ENCODE measurements at regions not wholly inside any gene's neighbourhood (a gene's known extent, or its start where the extent isn't known, plus 50 kb on each side); places are given as distances from the start of the nearest gene placed in this dataset.

DNA sequence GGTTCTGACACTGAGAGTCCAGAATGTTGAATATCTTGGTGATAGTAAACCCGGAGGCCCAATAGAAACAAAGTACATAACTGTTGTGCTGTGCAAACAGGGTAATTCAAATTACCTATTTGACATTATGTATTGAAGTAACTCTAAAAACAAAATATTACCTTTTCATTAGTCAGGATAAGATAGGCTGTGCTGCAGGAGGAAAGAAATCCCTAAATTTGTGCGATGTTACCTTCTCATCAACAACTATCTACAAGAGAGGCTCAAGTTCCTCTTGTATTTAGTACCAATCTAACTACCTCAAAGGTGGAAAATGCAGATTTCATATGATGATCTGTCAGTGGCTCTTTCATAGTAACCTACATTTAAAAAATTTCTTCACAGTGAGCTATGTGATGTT lies 367.2 kb downstream of the ZFHX3 start:
- no peak overlapping the region for H3K4me3 Mint-ChIP-seq
- H3K27me3 Mint-ChIP-seq (ENCODE audit: low read depth in 2 of 2) = no peaks in the 10 kb centered on the region
- H3K9me3 ChIP-seq (ENCODE audit: control insufficient read depth, insufficient read depth, low read length) = no peaks in the 10 kb centered on the region
- H3K27ac ChIP-seq (ENCODE audit: low read length) = no peak overlapping the region
- no peak overlapping the region for H3K27ac Mint-ChIP-seq
- intact Hi-C loops (cut with micrococcal nuclease) = no loop called here
- DNase-seq (no peak), ATAC-seq (no peak)
- no peaks in the 10 kb centered on the region for H3K4me1 Mint-ChIP-seq
- TF ChIP-seq, protein P1, sequence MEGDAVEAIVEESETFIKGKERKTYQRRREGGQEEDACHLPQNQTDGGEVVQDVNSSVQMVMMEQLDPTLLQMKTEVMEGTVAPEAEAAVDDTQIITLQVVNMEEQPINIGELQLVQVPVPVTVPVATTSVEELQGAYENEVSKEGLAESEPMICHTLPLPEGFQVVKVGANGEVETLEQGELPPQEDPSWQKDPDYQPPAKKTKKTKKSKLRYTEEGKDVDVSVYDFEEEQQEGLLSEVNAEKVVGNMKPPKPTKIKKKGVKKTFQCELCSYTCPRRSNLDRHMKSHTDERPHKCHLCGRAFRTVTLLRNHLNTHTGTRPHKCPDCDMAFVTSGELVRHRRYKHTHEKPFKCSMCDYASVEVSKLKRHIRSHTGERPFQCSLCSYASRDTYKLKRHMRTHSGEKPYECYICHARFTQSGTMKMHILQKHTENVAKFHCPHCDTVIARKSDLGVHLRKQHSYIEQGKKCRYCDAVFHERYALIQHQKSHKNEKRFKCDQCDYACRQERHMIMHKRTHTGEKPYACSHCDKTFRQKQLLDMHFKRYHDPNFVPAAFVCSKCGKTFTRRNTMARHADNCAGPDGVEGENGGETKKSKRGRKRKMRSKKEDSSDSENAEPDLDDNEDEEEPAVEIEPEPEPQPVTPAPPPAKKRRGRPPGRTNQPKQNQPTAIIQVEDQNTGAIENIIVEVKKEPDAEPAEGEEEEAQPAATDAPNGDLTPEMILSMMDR (IDR thresholded peaks at IDR 0.05) = no peak
- WGBS (ENCODE audit: insufficient coverage) = 100% methylated on average over 1 of the region's 2 CpGs
- H3K4me3 ChIP-seq (ENCODE audit: low read length) = no peak overlapping the region
- H3K27me3 ChIP-seq (ENCODE audit: control insufficient read depth, insufficient read depth, low read length) = no peaks in the 10 kb centered on the region
- no peaks in the 10 kb centered on the region for H3K36me3 Mint-ChIP-seq
- no peaks in the 10 kb centered on the region for H3K9me3 Mint-ChIP-seq
- H3K4me1 ChIP-seq (ENCODE audit: control insufficient read depth, insufficient read depth, low read length) = no peaks in the 10 kb centered on the region
- H3K36me3 ChIP-seq (ENCODE audit: control insufficient read depth, insufficient read depth, low read length) = no peaks in the 10 kb centered on the region

DNA sequence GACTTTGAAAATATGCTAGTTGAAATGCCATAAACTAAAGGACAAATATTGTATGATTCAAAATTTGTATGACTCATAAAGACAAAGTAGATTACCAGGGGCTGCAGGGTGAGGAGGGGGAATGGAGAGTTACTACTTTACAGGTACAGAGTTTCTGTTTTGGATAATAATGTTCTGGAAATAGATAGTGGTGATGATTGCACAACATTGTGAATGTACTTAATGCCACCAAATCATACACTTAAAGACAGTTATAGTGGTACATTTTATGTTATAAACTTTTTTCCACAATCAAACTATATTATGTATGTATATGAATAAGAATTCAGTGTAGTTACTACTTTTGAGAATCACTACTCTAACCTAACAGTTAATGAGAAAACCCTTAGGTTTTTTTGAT lies 368.1 kb downstream of the ZFHX3 start:
- TF ChIP-seq, protein P1 (IDR thresholded peaks at IDR 0.05) = no peak
- H3K4me1 Mint-ChIP-seq = no peaks in the 10 kb centered on the region
- intact Hi-C loops (cut with micrococcal nuclease) = no loop called here
- Histone ChIP-seq H3K9me3 (ENCODE audit: control insufficient read depth, insufficient read depth, low read length) (no peaks in the 10 kb centered on the region), H3K27ac (ENCODE audit: low read length) (no peak overlapping the region), H3K27me3 (ENCODE audit: control insufficient read depth, insufficient read depth, low read length) (no peaks in the 10 kb centered on the region), H3K4me3 (ENCODE audit: low read length) (no peak overlapping the region), H3K36me3 (ENCODE audit: control insufficient read depth, insufficient read depth, low read length) (no peaks in the 10 kb centered on the region), H3K4me1 (ENCODE audit: control insufficient read depth, insufficient read depth, low read length) (no peaks in the 10 kb centered on the region)
- no peak overlapping the region for H3K4me3 Mint-ChIP-seq
- ATAC-seq = no peak
- H3K27ac Mint-ChIP-seq = no peak overlapping the region
- no peaks in the 10 kb centered on the region for H3K9me3 Mint-ChIP-seq
- H3K36me3 Mint-ChIP-seq = no peaks in the 10 kb centered on the region
- no peak for DNase-seq
- no peaks in the 10 kb centered on the region for H3K27me3 Mint-ChIP-seq (ENCODE audit: low read depth in 2 of 2)

DNA sequence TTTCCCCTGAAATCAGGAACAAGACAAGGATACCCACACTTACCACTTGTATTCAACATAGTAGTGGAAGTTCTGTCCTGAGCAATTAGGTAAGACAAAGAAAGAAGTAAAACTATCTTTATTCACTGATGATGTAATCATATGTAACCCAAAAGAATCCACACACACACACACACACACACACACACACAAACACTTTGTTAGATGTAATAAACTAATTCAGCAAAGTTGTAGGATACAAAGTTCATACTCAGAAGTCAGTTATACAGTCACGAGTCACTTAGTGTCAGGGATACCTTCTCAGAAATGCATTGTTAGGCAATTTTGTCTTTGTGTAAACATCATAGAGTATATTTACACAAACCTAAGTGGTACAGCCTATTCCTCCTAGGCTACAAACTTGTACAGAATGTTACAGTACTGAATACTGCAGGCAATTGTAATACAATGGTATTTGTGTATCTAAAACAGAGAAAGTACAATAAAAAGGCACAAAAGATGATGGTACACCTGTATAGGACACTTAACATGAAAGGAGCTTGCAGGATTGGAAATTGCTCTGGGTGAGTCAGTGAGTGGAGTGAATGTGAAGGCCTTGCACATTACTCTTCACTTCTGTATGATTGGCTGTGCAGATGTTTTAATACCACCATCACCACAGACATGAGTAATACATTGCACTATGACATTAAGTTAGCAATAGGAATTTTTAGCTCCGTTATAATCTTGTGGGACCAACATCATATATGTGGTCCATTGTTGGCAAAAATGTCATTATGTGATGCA lies 370.1 kb downstream of the ZFHX3 start:
- no peaks in the 10 kb centered on the region for H3K36me3 ChIP-seq (ENCODE audit: control insufficient read depth, insufficient read depth, low read length)
- Mint-ChIP-seq H3K4me3 (no peak overlapping the region), H3K4me1 (no peaks in the 10 kb centered on the region), H3K9me3 (peaks cover 4% of the 10 kb centered on the region in 2 donors), H3K27me3 (ENCODE audit: low read depth in 2 of 2) (no peaks in the 10 kb centered on the region), H3K36me3 (peaks cover 6% of the 10 kb centered on the region), H3K27ac (no peak overlapping the region)
- intact Hi-C loops (cut with micrococcal nuclease) = no loop called here
- no peaks in the 10 kb centered on the region for H3K27me3 ChIP-seq (ENCODE audit: control insufficient read depth, insufficient read depth, low read length)
- TF ChIP-seq, protein P1 (IDR thresholded peaks at IDR 0.05) = no peak
- no peak overlapping the region for H3K4me3 ChIP-seq (ENCODE audit: low read length)
- H3K27ac ChIP-seq (ENCODE audit: low read length) = no peak overlapping the region
- H3K4me1 ChIP-seq (ENCODE audit: control insufficient read depth, insufficient read depth, low read length) = no peaks in the 10 kb centered on the region
- 100% methylated on average over 1 of the region's 2 CpGs for WGBS (ENCODE audit: insufficient coverage)
- H3K9me3 ChIP-seq (ENCODE audit: control insufficient read depth, insufficient read depth, low read length) = peaks cover 2% of the 10 kb centered on the region
- no peak for DNase-seq
- no peak for ATAC-seq

DNA sequence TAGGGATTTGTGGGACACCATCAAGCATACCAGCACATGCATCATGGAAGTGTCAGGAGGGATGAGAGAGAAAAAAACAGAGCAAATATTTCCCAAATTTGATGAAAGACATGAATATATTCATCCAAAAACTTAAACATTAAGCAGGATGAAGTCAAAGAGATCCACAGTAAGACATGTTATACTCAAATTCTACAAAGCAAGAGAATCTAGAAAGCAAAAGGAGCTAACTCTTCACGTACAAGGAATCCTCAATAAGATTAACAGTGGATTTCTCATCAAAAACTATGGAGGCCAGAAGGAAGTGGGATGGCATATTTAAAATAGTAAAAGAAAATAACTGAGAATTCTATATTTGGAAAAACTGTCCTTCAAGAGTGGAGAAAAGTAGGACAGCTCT lies 374.8 kb downstream of the ZFHX3 start:
- H3K9me3 Mint-ChIP-seq = peaks cover 7 to 9% of the 10 kb centered on the region in 2 donors
- Histone ChIP-seq H3K9me3 (ENCODE audit: control insufficient read depth, insufficient read depth, low read length) (peaks cover 5% of the 10 kb centered on the region), H3K4me1 (ENCODE audit: control insufficient read depth, insufficient read depth, low read length) (no peaks in the 10 kb centered on the region), H3K36me3 (ENCODE audit: control insufficient read depth, insufficient read depth, low read length) (no peaks in the 10 kb centered on the region), H3K27me3 (ENCODE audit: control insufficient read depth, insufficient read depth, low read length) (no peaks in the 10 kb centered on the region), H3K4me3 (ENCODE audit: low read length) (no peak overlapping the region), H3K27ac (ENCODE audit: low read length) (no peak overlapping the region)
- H3K27me3 Mint-ChIP-seq (ENCODE audit: low read depth in 2 of 2) = no peaks in the 10 kb centered on the region
- DNase-seq (no peak), ATAC-seq (no peak)
- H3K36me3 Mint-ChIP-seq = peaks cover 17% of the 10 kb centered on the region
- 100% methylated on average over 1 of the region's 1 CpG for WGBS (ENCODE audit: insufficient coverage)
- H3K27ac Mint-ChIP-seq = no peak overlapping the region
- no peak overlapping the region for H3K4me3 Mint-ChIP-seq
- no peaks in the 10 kb centered on the region for H3K4me1 Mint-ChIP-seq
- TF ChIP-seq, protein P1 (IDR thresholded peaks at IDR 0.05) = no peak
- intact Hi-C loops (cut with micrococcal nuclease) = no loop called here
